DMS53 (cell line): ENCODE measurements at regions not wholly inside any gene's neighbourhood (a gene's known extent, or its start where the extent isn't known, plus 50 kb on each side); places are given as distances from the start of the nearest gene placed in this dataset.

Experiments used
- DNase-seq: peaks from one replicate; lab custom pipeline; 2025; lab: John Stamatoyannopoulos, UW

GRCh38 chr4:181739031-181739430 is 504.2 kb upstream of the TENM3 start:
- DNase-seq = no peak

DNA sequence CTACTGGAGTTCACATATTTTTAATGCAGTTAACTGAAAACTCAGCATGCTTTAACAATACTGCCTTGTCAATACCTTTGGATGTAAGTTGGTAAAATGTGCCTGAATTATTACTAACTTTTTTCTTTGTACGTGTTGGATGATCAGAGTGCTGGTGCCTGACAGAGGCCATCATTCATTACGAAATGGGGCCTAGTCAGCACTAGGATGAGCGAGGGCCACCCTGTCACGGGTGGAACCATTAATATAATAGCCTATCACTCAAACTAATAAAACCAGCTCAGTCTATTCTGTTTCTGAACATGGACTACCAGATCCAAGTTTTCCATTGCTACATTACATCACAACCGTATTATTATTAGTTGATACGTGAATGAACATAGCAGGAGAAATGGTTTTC is 501.7 kb upstream of the TENM3 start:
- no peak for DNase-seq

DNA sequence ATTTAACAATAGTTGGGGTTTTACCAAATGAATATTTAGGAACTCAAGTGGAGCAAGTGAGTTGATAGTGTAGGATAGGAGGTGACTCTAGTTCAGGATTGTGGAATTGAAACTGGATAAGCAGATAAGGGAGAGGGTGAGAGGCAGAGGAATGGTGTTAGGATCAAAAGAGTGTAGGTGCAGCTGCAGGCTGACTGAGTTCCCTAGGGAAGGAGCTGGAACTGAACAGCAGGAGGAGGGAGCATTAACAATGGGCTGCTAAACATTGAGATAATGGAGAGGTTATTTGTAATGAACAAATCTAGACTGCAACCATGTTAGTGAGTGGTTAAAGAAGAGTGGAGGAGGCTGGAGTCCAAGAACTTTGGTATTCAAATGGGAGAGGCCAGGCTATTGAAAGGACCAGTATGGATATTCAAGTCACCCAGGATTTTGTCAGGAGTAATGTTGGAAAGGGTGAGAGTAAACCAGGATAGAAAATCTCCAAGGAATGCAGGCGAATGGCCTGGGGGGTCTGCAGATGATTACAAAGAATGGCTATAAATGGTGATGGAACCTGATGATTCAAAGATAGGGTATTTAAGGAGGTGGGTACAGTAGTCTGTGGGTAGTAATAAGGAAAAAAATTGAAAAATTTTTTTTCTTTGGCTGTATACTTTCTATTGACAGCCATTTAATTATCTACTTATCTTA is 497.1 kb upstream of the TENM3 start:
- DNase-seq = no peak

DNA sequence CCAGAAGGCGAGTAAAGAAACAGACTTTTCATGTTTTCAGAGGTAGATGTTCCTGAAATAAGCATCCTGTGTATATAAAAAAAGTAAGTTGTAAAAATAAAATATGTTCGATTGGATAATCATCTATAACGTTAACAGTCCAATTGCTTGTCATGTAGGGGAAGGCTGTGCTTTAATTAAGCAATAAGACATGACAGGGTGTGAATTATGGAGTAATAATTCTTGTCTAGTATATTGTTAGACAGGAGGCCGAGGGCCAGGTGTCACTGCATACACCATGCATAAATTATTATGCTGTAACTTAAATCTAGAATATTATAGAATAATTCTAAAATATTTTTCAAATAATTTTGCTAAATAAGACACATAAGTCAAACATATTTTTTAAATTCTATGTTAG is 494.6 kb upstream of the TENM3 start:
- no peak for DNase-seq

DNA sequence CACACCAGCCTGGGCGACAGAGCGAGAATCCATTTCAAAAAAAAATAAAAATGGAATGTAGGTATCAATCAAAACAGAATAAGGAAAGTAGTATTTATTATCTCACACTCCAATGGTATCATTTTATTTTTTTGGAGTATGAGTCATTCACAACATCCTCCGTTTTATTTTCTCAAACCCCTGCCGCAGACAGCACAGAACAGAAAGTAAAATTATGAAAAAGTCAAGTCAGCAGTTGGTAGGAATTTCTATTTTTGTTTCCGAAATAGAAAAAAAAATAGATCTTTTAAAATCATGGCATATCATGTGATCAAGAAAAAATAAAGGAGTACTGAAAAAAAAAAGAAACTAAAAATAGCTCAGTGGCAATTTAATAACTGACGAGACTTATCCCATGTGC is 490.7 kb upstream of the TENM3 start:
- DNase-seq = no peak

GRCh38 chr4:181753207-181753606 is 490.0 kb upstream of the TENM3 start:
- DNase-seq = no peak

DNA sequence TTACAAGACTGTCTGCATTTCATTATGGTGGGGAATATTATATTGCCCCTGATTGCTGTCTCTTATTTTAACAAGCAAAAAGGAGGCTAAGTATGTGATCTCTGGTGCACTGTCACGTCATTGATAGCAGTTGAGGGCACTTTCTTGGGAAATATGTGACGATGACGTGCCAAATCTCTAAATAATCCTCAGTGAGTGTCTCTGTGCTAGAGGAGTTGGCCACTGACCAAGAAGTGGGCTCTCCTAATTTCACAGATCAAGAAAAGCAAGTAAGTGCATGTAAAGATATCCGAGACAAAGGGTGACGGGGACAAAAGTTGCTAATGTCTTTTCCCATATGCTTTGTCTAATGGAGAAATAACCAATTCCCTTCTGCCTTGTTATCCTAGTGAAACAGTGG is 487.4 kb upstream of the TENM3 start:
- DNase-seq = no peak

DNA sequence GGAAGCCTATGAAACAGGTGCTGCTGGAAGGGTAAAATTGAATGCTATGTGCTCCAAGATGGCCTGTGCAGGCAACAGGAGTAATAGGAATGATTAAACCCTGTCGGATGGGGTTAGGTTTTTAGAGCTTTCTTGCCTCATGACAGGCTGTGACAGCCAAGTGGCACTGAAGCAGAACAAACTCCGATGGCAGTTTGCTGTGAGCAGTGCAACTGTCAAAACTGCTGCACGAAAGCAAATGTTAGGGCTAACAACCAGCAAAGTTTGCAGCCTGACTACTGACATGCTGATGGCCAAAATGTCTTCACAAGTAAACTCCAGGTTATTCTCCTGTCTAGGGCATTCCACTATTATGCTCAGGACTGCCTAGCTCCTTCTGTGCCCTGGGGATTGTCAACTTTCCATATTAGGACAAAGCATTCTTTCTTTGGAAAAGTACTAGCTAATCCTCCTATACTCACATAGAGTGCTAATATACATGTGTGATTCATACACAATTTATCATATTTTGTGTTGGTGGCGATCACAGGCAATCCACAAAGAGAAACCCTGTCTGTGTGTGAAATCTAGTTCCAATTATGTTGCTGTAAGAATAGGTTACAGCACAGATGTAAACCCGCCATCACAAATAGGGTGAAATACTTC is 486.6 kb upstream of the TENM3 start:
- DNase-seq = no peak

- DNase-seq = no peak
These were observed 486.1 kb upstream of the TENM3 start for GRCh38 chr4:181757098-181757497.

- DNase-seq = no peak
These were observed 485.1 kb upstream of the TENM3 start for GRCh38 chr4:181757910-181758660.

DNA sequence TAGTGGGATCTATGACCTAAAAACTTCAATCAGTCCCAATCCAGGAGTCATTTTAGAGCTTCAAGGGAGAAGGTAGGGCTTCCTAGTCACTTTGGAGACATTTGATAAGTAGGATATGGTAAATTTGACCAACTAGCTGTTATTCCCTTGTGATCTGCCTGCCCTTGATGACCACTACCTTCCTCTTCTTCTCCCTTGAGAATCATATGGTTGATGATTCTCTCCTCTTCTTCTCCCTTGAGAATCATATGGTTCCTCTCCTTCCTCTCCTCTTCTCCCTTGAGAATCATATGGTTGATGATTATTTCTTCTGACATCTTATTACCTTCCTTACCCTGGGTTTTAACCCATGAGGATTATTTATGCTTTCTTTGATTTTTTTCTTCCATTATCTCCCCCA is 482.6 kb upstream of the TENM3 start:
- DNase-seq = no peak

- peak; percentile 28 for DNase-seq
These were observed 482.0 kb upstream of the TENM3 start for GRCh38 chr4:181761156-181761555.

DNA sequence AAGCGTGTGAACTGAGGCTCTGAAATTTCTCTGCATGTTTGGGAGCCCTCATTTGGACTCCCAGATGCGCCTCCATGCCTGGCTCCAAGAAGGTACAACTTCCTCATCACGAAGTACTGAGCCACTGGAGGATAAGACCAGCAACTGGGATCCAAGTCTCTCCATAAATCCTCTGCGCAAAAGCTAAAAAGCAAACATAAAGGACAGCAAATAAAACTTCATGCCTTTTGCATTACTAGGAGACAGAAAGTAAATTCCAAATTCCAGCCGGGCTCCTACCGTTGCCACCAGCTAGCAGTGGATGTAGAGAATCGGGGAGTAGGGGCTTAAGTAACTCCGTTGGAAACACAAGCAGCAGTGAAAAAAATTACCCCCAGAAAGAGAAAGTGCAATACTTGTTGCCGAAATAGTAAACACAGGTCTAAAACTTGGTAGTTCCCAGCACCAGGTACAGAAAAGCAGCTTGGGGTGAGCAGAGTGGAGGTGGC is 477.1 kb upstream of the TENM3 start:
- no peak for DNase-seq

DNA sequence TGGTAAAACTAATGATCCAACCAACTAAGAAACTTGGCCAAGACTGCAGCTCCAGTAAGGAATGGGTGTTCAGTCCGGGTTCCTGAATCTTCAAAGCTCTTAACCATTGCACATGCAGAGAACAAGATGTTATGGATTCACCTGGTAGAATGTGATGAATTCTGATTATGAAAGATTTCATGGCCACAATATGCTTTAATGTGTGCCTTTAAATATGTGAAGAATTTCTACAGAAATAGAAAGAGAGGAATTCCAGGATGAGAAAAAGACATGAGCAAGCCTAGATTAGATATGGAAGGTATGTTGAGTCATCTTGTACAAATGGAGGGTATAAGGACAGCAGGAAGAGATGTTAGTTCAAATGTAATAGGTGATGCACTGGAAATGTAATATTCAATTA is 472.2 kb upstream of the TENM3 start:
- no peak for DNase-seq

DNA sequence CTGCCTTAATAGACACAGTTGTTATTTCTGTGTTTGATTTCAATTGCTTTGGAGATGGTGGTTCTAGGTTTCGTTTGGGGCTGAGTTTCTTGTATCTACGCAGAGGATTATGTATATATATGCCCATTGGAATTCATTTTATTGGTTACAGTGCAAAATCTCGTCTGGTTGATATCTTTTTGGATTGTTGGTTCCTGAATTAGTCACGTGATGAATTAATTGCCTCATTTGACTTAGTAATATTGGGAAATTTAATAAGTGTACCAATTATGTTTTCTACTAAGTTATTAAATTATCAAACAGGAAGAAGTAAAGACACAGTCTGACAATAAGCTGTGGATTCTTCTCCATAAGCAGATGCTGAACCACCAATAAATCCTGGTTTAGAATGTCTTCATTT is 467.9 kb upstream of the TENM3 start:
- no peak for DNase-seq

- no peak for DNase-seq
These were observed 466.7 kb upstream of the TENM3 start for GRCh38 chr4:181776264-181777054.

- no peak for DNase-seq
These were observed 465.7 kb upstream of the TENM3 start for GRCh38 chr4:181777518-181777917.

DNA sequence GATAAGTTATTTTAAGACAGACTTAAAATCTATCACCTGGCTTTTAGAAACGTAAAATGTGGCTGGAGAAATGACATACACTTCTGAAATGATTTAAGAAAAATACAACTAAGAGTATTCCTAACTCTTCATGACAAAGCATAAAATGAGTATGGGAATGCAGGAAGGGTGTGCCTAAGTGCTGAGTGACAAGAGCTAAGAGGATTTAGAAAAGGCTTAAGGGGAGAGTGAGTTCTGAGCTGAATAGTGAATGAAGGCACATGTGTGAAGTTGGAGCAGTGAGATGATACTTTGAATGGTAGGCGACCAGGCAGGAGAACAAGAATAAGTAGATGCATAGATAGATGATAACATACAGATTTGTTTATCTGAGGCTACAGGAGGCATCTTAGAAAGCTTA is 458.3 kb upstream of the TENM3 start:
- no peak for DNase-seq

DNA sequence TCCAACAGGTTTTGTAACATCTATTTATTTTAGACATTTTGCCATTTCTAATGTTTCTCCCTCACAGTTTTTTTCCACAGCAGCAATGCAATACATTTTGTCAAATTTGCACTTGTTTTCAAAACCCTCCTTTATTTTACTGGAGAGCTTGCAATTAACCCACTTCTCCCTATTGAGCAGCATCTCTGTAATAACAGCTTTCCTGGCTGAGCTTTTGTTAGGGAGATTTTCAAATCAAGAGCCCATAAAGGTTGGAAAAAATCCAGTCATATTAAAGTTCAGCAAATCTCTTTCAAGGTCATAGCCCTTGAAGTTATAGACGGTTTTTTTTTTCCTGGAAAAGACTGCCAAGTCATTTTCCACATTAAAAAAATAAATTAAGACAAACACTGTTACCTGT is 450.6 kb upstream of the TENM3 start:
- no peak for DNase-seq

DNA sequence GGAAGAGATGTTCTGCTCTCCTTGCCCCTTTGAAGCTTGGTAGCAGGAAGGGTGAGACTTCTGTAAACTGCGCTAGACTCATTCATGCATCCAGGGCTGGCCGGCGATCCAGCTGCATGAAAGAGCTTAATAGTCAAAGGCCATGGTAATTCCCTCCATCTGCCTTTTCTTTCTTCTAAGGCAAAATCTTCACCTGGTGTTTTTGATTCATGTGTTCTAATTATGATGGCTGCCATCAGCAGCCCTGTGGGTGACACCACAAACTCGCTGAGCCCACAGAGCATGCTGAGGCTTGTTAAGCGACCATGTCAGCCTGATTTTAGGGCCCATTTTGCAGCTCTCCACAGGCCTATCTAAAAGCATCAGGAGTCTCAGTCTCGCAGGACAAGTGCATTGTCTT is 450.1 kb upstream of the TENM3 start:
- DNase-seq = no peak

- peak; percentile 20 for DNase-seq
These were observed 446.7 kb upstream of the TENM3 start for GRCh38 chr4:181796502-181796901.

DNA sequence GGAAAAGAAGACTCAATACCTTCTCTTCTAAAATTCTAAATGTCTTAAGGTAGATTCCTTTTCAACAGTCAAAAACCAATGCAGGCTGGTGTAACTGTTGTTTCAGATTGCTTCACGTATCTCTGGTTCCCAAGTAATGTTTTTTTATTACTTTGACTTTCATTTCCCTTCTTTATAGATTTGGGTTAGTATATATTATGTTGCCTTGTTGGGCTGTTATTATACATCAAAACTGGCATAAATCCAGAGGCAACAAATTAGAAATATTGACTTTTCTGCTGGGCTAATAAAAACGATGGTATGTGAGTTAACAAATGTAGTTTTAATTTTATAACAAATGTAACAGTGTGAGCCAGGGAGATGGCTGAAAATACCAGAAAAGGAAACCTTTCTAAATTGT is 444.7 kb upstream of the TENM3 start:
- no peak for DNase-seq
